PC-9 (cell line): ENCODE measurements at regions not wholly inside any gene's neighbourhood (a gene's known extent, or its start where the extent isn't known, plus 50 kb on each side); places are given as distances from the start of the nearest gene placed in this dataset.

Source experiments
- EZH2 ChIP-seq: fragments of 200-600 bp; sonication (generic); IDR thresholded peaks from 2 replicates; pipeline ENCODE4 v1.8.0; 2017; ENCODE audit warnings: antibody characterized with exemption, low read depth
- TF ChIP-seq, protein P1 (sequence below): fragments of 200-600 bp; sonication (generic); conservative IDR thresholded peaks from 2 replicates; pipeline ENCODE4 v1.6.1; 2017; ENCODE audit warnings: mixed run types, antibody characterized with exemption, mild to moderate bottlenecking, moderate library complexity

DNA sequence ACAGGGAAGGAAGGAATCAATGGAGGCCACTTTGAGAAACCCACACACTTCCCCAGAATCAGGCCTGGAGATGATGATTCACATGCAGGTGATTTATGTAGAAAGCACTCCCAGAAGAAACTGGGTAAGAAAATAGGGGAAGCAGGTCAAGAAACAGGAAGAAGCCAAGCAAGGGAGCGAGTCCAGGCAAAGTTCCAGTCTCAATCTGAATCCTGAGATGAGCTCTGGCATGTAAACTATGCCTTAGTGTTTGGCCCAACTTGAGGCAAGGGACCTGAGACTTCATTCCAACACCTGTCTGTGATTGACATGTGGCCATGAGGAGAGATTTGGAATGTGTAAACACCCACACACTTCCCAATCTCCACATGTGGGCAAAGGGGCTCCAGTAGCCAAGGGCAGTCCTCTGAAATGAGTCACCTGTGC is 61.6 kb upstream of the CTNNB1 start:
- TF ChIP-seq, protein P1, sequence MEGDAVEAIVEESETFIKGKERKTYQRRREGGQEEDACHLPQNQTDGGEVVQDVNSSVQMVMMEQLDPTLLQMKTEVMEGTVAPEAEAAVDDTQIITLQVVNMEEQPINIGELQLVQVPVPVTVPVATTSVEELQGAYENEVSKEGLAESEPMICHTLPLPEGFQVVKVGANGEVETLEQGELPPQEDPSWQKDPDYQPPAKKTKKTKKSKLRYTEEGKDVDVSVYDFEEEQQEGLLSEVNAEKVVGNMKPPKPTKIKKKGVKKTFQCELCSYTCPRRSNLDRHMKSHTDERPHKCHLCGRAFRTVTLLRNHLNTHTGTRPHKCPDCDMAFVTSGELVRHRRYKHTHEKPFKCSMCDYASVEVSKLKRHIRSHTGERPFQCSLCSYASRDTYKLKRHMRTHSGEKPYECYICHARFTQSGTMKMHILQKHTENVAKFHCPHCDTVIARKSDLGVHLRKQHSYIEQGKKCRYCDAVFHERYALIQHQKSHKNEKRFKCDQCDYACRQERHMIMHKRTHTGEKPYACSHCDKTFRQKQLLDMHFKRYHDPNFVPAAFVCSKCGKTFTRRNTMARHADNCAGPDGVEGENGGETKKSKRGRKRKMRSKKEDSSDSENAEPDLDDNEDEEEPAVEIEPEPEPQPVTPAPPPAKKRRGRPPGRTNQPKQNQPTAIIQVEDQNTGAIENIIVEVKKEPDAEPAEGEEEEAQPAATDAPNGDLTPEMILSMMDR = no peak
- TF ChIP-seq EZH2 = no peak
